GM21423 (cell line): ENCODE measurements at regions not wholly inside any gene's neighbourhood (a gene's known extent, or its start where the extent isn't known, plus 50 kb on each side); places are given as distances from the start of the nearest gene placed in this dataset.
"Not testable (repeated sequence)": the region's sequence is repeated elsewhere in the genome, so short reads cannot be mapped to it uniquely, and the experiment has no call there.

Source experiments
- ATAC-seq: cut with Tn5 transposase; IDR thresholded peaks from one replicate; pipeline ENCODE4 v1.9.1; 2021; ENCODE audit warnings: mild to moderate bottlenecking, moderate library complexity; ENCODE audit not compliant: unreplicated experiment

GRCh38 chr4:101730291-101731117 lies 60.0 kb upstream of the BANK1 start:
- peak; percentile 96 for ATAC-seq

- ATAC-seq = no peak
Observed at GRCh38 chr4:101727238-101727637, 63.3 kb upstream of the BANK1 start.

- no peak for ATAC-seq
Observed at GRCh38 chr4:101724093-101724492, 66.4 kb upstream of the BANK1 start.

GRCh38 chr4:101718810-101719209 lies 71.7 kb upstream of the BANK1 start:
- no peak for ATAC-seq

GRCh38 chr4:101711590-101712260 lies 78.8 kb upstream of the BANK1 start:
- no peak for ATAC-seq

GRCh38 chr4:101710806-101711205 lies 79.7 kb upstream of the BANK1 start:
- no peak for ATAC-seq

GRCh38 chr4:101708293-101709039 lies 82.1 kb upstream of the BANK1 start:
- ATAC-seq = no peak

- no peak for ATAC-seq
Observed at GRCh38 chr4:101707596-101707995, 82.9 kb upstream of the BANK1 start.

GRCh38 chr4:101706535-101707057 lies 83.9 kb upstream of the BANK1 start:
- ATAC-seq = no peak

GRCh38 chr4:101701551-101701950 lies 89.0 kb upstream of the BANK1 start:
- no peak for ATAC-seq

GRCh38 chr4:101699441-101700124 lies 90.9 kb upstream of the BANK1 start:
- no peak for ATAC-seq

GRCh38 chr4:101697266-101697665 lies 93.3 kb upstream of the BANK1 start:
- ATAC-seq = no peak

- ATAC-seq = no peak
Observed at GRCh38 chr4:101696276-101697010, 94.1 kb upstream of the BANK1 start.

- ATAC-seq = no peak
Observed at GRCh38 chr4:101695176-101695575, 95.4 kb upstream of the BANK1 start.

GRCh38 chr4:101694403-101694802 lies 96.1 kb upstream of the BANK1 start:
- ATAC-seq = not testable (repeated sequence)

GRCh38 chr4:101693842-101694398 lies 96.6 kb upstream of the BANK1 start:
- no peak for ATAC-seq

GRCh38 chr4:101689220-101689619 lies 101.3 kb upstream of the BANK1 start:
- ATAC-seq = no peak

GRCh38 chr4:101685126-101685525 lies 105.4 kb upstream of the BANK1 start:
- no peak for ATAC-seq

GRCh38 chr4:101682946-101683345 lies 107.6 kb upstream of the BANK1 start:
- no peak for ATAC-seq

GRCh38 chr4:101678180-101678579 lies 112.3 kb upstream of the BANK1 start:
- no peak for ATAC-seq
